ENCODE measurements at regions not wholly inside any gene's neighbourhood (a gene's known extent, or its start where the extent isn't known, plus 50 kb on each side); places are given as distances from the start of the nearest gene placed in this dataset.

- Histone ChIP-seq H3K79me2 (ENCODE audit: control insufficient read depth, insufficient read depth, low read length) (no peaks in the 10 kb centered on the region), H3K9ac (replicated peaks; ENCODE audit: extremely low read depth, insufficient read depth, low read length) (no peak overlapping the region), H4K20me1 (replicated peaks; ENCODE audit: control insufficient read depth, extremely low read depth, insufficient read depth, low read length) (no peaks in the 10 kb centered on the region), H3K36me3 (ENCODE audit: control insufficient read depth in 2 of 2, extremely low read depth in 1 of 2, insufficient read depth in 2 of 2, low read length in 2 of 2) (no peaks in the 10 kb centered on the region), H3K4me2 (ENCODE audit: insufficient read depth, low read length) (no peak overlapping the region), H2AFZ (ENCODE audit: low read depth, low read length) (no peak overlapping the region), H3K27me3 (ENCODE audit: control insufficient read depth in 2 of 2, insufficient read depth in 2 of 2, low read length in 2 of 2) (no peaks in the 10 kb centered on the region), H3K4me1 (ENCODE audit: control insufficient read depth, extremely low read depth, insufficient read depth, low read length) (no peaks in the 10 kb centered on the region), H3K9me1 (replicated peaks; ENCODE audit: control insufficient read depth, extremely low read depth, insufficient read depth, low read length) (no peaks in the 10 kb centered on the region), H3K4me3 (replicated peaks in 1 of 3; ENCODE audit: insufficient read depth in 1 of 3, low read depth in 1 of 3, low read length in 3 of 3) (no peak overlapping the region), H3K27ac (ENCODE audit: insufficient read depth, low read depth, low read length) (no peak overlapping the region), H3K9me3 (replicated peaks; ENCODE audit: control insufficient read depth, insufficient read depth, low read length) (no peaks in the 10 kb centered on the region)
- TF ChIP-seq POLR2A (IDR thresholded peaks at IDR 0.05; ENCODE audit: low read depth, low read length) (no peak), CTCF (IDR thresholded peaks at IDR 0.05; ENCODE audit: extremely low read depth in 1 of 2, insufficient read depth in 1 of 2, low read depth in 1 of 2, low read length in 2 of 2) (no peak), EZH2 (IDR thresholded peaks at IDR 0.05; ENCODE audit: borderline replicate concordance, low read depth, low read length, severe bottlenecking) (no peak), MAX (IDR thresholded peaks at IDR 0.05; ENCODE audit: insufficient read depth, insufficient read length) (no peak), POLR2AphosphoS5 (IDR thresholded peaks at IDR 0.05; ENCODE audit: insufficient read depth, low read depth, low read length) (no peak), GATA2 (IDR thresholded peaks at IDR 0.05; ENCODE audit: insufficient read depth, insufficient read length, low read depth, low read length) (no peak), MYC (IDR thresholded peaks at IDR 0.05; ENCODE audit: low read depth, low read length) (no peak), JUN (IDR thresholded peaks at IDR 0.05; ENCODE audit: borderline replicate concordance, insufficient read depth, insufficient read length, low read depth) (no peak), FOS (IDR thresholded peaks at IDR 0.05; ENCODE audit: borderline replicate concordance, insufficient read depth, low read length) (no peak)
- POLR2A ChIA-PET = no interaction called here
- FAIRE-seq (no peak), DNase-seq (ENCODE audit: low read depth, low spot score) (no peak)
- intact Hi-C loops (cut with micrococcal nuclease) (no loop called here), dilution Hi-C loops (cut with MboI; ENCODE audit: extremely low pct_ligation_motif_present, low sequenced_read_pairs) (no loop called here)
- CTCF ChIA-PET = interaction anchor here (0.6 kb wide), 1 partner anchor 47 kb away, joined by 3 read pairs; no protein-coding TSS in a partner anchor
- BruUV-seq (replicated peaks) = no TSS peak
Measured at GRCh38 chr22:45112136-45112879, 51.4 kb upstream of the NUP50 start.
